ENCODE measurements at regions not wholly inside any gene's neighbourhood (a gene's known extent, or its start where the extent isn't known, plus 50 kb on each side); places are given as distances from the start of the nearest gene placed in this dataset.

DNA sequence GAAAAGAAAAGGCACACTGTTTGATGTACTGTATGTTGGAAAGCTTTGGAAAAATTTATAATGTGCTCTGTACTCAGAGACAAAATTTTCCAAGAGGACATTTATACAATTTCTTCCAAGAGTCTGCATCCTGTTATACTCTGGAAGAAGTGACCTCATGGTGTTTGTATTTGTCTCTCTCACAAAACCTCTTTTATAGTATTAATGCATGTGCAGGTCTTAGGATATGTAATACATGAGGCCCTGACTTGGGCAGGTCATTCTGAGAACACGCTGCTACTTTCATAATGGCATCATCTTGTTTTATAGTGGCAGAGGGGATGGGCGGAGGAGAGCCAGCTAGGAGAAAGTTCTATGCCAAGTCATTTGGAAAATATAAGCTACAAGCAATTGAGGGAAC is 72.0 kb upstream of the P3H2 start:
- TF ChIP-seq, protein P1, sequence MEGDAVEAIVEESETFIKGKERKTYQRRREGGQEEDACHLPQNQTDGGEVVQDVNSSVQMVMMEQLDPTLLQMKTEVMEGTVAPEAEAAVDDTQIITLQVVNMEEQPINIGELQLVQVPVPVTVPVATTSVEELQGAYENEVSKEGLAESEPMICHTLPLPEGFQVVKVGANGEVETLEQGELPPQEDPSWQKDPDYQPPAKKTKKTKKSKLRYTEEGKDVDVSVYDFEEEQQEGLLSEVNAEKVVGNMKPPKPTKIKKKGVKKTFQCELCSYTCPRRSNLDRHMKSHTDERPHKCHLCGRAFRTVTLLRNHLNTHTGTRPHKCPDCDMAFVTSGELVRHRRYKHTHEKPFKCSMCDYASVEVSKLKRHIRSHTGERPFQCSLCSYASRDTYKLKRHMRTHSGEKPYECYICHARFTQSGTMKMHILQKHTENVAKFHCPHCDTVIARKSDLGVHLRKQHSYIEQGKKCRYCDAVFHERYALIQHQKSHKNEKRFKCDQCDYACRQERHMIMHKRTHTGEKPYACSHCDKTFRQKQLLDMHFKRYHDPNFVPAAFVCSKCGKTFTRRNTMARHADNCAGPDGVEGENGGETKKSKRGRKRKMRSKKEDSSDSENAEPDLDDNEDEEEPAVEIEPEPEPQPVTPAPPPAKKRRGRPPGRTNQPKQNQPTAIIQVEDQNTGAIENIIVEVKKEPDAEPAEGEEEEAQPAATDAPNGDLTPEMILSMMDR (IDR thresholded peaks at IDR 0.05): no peak
- Histone ChIP-seq H3K27me3 (ENCODE audit: low read depth) (no peaks in the 10 kb centered on the region), H3K27ac (no peak overlapping the region), H3K4me1 (no peaks in the 10 kb centered on the region), H3K9me3 (no peaks in the 10 kb centered on the region), H3K4me3 (no peak overlapping the region), H3K36me3 (no peaks in the 10 kb centered on the region)
- no peak for ATAC-seq
- intact Hi-C loops (cut with DNase I): no loop called here
- DNase-seq: no peak

DNA sequence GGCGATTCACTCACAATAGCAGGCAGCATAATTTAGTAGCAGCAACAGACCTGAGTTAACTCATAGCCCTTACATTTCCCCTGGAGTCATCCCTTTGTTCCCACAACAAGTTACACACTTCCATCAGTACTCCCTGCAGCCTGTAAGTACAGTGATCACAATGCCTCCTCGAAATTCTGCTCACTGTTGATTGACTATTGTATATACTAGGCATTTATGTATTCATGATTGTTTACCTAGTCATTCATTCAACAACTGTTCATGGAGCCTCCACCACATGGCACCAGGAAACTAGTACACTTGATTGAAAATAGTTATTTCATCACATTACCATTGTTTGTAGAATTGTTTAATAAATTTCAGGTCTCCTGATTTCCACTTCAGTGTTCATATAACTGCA is 71.4 kb upstream of the P3H2 start:
- no peak overlapping the region for H3K27ac ChIP-seq
- intact Hi-C loops (cut with DNase I): no loop called here
- no peak for DNase-seq
- H3K9me3 ChIP-seq: no peaks in the 10 kb centered on the region
- H3K4me3 ChIP-seq: no peak overlapping the region
- H3K4me1 ChIP-seq: no peaks in the 10 kb centered on the region
- TF ChIP-seq, protein P1 (IDR thresholded peaks at IDR 0.05): no peak
- ATAC-seq: no peak
- no peaks in the 10 kb centered on the region for H3K27me3 ChIP-seq (ENCODE audit: low read depth)
- H3K36me3 ChIP-seq: no peaks in the 10 kb centered on the region

DNA sequence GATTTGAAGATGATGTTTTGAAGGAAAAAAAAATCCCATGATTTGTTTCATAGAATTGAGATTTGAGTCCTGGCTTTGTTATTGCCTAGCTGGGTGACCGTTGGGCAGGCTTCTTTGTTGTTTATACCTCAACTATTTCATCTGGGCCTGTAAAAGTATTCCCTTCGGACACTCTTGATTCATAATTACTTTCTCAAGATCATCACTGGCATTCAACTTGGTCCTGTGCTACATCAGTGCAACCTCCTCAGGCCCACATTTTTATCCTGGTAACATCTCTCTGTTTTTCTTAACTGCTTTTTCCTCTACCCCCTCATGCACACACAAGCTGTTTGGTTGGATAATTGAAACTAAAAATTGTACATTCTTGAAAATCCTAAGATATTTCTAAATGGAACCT is 67.5 kb upstream of the P3H2 start:
- no peak for ATAC-seq
- intact Hi-C loops (cut with DNase I): no loop called here
- no peak for DNase-seq
- H3K27ac ChIP-seq: no peak overlapping the region
- H3K27me3 ChIP-seq (ENCODE audit: low read depth): no peaks in the 10 kb centered on the region
- TF ChIP-seq, protein P1 (IDR thresholded peaks at IDR 0.05): no peak
- H3K36me3 ChIP-seq: no peaks in the 10 kb centered on the region
- H3K4me1 ChIP-seq: no peaks in the 10 kb centered on the region
- no peak overlapping the region for H3K4me3 ChIP-seq
- H3K9me3 ChIP-seq: no peaks in the 10 kb centered on the region

DNA sequence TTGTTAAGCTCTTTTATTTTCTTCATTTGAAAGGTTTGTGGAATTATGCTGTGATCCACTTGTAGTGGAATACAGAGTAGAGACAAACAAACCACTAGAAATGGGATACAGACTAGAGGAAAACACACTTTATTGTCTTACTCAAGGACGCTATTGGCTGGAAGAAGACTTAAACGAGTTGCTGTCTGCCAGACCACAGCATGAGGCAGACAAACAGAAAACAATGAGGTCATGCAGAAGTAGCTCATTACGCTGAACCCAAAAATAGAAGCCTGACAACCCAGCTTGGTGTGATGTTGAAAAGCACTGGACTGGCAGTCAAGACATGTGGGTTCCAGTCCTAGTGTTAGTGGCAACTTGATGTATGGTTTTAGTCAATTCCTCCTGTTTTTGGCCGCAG is 62.4 kb upstream of the P3H2 start:
- Histone ChIP-seq H3K27me3 (ENCODE audit: low read depth) (no peaks in the 10 kb centered on the region), H3K4me3 (no peak overlapping the region), H3K9me3 (no peaks in the 10 kb centered on the region), H3K4me1 (no peaks in the 10 kb centered on the region), H3K36me3 (no peaks in the 10 kb centered on the region), H3K27ac (no peak overlapping the region)
- intact Hi-C loops (cut with DNase I): no loop called here
- ATAC-seq (peak in 1 of 2 donors; percentile 50), DNase-seq (no peak)
- TF ChIP-seq, protein P1 (IDR thresholded peaks at IDR 0.05): no peak

DNA sequence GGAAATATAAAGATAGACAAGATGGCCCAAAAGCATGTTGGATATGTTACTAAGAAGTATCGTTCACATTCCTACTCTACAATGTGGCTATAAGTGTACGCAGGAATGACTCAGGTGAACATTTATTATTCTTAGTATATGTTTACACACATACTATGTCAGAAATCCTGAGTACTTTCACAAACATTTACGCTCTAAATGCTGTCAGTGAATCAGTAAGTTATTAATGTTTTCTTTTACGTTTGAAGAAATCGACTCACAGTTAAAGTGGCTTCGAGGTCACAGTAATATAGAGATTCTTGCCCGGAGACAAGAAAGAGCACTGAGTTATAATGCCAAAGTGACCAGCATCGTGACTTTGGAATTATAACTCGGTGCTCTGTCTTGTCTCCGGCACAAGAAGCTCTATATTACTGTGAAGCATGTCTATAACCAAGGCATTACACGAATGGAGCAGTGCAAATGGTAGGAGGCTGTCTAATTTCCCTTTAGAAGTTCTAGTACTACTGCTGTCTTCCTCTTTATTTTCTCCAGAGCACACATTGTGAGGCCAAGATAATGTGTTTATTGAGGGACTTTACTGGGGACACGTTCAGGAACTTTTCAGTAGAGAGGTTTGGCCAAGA is 61.8 kb upstream of the P3H2 start:
- no peak overlapping the region for H3K4me3 ChIP-seq
- intact Hi-C loops (cut with DNase I): no loop called here
- H3K9me3 ChIP-seq: no peaks in the 10 kb centered on the region
- TF ChIP-seq, protein P1 (IDR thresholded peaks at IDR 0.05): no peak
- H3K27me3 ChIP-seq (ENCODE audit: low read depth): no peaks in the 10 kb centered on the region
- DNase-seq: no peak
- ATAC-seq: peak in 1 of 2 donors; percentile 79
- H3K27ac ChIP-seq: no peak overlapping the region
- H3K36me3 ChIP-seq: no peaks in the 10 kb centered on the region
- H3K4me1 ChIP-seq: no peaks in the 10 kb centered on the region

All from lower lobe of right lung (tissue), 2 donors.